ENCODE measurements at regions not wholly inside any gene's neighbourhood (a gene's known extent, or its start where the extent isn't known, plus 50 kb on each side); places are given as distances from the start of the nearest gene placed in this dataset.

DNA sequence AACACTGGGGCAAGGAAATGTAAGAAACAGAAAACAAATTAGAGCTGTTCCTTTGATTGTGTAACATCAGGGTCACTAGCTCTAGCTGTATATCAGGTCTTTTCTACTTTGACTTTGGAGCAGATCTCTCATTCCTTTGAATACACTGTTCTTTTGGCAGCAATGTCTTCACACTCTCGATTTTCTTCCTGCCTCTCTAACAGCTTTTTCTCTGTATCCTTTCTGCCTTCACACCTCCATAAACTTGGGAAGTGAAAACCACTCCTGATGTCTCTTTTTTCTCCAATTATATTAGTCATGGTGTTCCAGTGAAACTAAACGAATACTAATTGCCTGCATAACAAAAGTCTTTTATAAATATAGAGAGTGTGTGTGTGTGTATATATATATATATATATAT is 1458.0 kb downstream of the NCAM2 start:
- Mint-ChIP-seq H3K27me3 (ENCODE audit: low read depth, poor library complexity) (peaks cover 3% of the 10 kb centered on the region), H3K9me3 (no peaks in the 10 kb centered on the region), H3K36me3 (ENCODE audit: low read depth) (no peaks in the 10 kb centered on the region), H3K27ac (no peak overlapping the region), H3K4me1 (no peaks in the 10 kb centered on the region), H3K4me3 (no peak overlapping the region)
- no peak for TF ChIP-seq CTCF (IDR thresholded peaks at IDR 0.05)
- DNase-seq, result no peak

GRCh38 chr21:22468893-22469292 is 1470.7 kb downstream of the NCAM2 start:
- H3K9me3 Mint-ChIP-seq, result peaks cover 4% of the 10 kb centered on the region
- TF ChIP-seq CTCF (IDR thresholded peaks at IDR 0.05), result no peak
- DNase-seq, result no peak
- no peaks in the 10 kb centered on the region for H3K36me3 Mint-ChIP-seq (ENCODE audit: low read depth)
- no peak overlapping the region for H3K27ac Mint-ChIP-seq
- H3K27me3 Mint-ChIP-seq (ENCODE audit: low read depth, poor library complexity), result peaks cover 3% of the 10 kb centered on the region
- no peak overlapping the region for H3K4me3 Mint-ChIP-seq
- H3K4me1 Mint-ChIP-seq, result no peaks in the 10 kb centered on the region

DNA sequence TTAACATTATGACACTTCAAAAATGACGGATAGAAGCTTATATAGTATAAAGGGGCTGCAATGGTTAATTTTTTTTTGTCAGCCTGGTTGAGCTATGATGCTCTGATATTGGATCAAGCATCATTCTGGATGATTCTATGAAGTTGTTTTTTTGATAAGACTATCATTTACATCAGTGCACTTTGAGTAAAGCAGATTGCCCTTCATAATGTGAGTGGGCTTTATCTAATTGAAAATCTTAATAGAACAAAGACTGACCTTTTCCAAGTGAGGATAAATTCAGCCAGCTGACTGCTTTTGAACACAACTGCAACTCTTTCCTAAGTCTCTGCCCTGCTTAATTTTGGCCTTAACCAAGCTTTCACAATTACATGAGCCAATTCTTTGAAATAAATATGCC is 1476.2 kb downstream of the NCAM2 start:
- no peak for TF ChIP-seq CTCF (IDR thresholded peaks at IDR 0.05)
- Mint-ChIP-seq H3K4me1 (no peaks in the 10 kb centered on the region), H3K27ac (no peak overlapping the region), H3K4me3 (no peak overlapping the region), H3K9me3 (peaks cover 14% of the 10 kb centered on the region), H3K27me3 (ENCODE audit: low read depth, poor library complexity) (peaks cover 6% of the 10 kb centered on the region), H3K36me3 (ENCODE audit: low read depth) (no peaks in the 10 kb centered on the region)
- DNase-seq, result no peak

DNA sequence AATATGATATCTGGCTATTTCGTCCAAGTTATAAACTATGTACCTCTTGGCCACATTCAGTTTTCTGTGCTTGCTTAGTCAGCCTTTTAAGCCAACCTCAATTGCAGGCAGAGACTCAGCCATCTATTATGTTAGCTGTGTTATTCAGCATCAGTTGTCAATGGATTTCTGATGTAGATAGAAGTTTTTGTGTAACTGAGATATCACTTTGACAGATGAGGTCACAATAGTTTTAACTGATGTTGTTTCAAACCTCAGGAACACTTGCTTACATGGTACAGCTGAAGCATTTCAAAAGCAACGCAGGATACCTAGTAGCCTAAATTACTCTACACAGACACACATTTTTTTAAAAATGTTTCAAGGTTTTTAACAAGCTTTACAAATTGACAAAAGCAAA is 1478.0 kb downstream of the NCAM2 start:
- H3K27ac Mint-ChIP-seq, result no peak overlapping the region
- no peaks in the 10 kb centered on the region for H3K36me3 Mint-ChIP-seq (ENCODE audit: low read depth)
- peaks cover 21% of the 10 kb centered on the region for H3K9me3 Mint-ChIP-seq

DNA sequence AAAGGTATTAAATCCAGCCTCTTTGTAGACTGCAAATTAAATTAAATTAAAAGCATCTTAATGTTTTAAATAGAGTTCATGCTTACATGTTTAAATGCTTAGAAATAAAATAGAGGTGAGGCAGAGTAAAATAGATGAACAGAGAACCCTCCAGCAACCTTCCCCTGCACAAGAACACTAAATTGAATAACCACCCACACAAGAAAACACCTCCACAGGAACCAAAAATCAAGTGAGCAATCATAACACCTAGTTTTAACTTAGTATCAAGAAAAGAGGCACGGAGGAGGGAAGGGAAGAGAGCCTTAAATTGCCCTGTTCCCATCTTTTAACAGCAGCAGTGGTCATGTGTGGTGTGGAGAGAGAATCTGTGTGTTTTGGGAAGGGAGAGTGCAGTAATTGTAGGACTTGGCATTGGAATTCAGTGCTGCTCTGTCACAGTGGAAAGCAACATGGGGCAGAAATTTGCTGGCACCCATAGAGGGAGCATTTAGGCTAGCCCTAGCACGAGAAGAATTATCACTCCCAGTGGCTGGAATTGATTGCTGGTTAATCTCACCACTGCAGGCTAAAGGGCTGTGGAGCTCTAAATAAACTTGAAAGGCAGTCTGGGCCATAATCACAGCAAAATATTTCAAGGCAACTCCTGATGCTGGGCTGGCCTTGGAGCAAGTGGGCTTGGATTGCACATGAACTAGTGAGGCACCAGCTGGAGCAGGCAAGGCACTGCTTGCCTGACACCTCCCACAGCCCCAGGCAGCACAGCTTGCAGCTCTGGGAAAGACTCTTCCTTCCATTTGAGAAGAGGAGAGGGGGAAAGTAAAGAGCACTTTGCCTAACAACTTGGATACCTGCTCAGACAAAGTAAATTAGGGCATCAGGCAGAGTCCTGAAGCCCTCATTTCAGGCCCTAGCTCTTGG is 1478.8 kb downstream of the NCAM2 start:
- TF ChIP-seq CTCF (IDR thresholded peaks at IDR 0.05), result no peak
- no peak for DNase-seq
- peaks cover 21% of the 10 kb centered on the region for H3K9me3 Mint-ChIP-seq
- H3K27ac Mint-ChIP-seq, result no peak overlapping the region
- no peaks in the 10 kb centered on the region for H3K4me1 Mint-ChIP-seq
- H3K4me3 Mint-ChIP-seq, result no peak overlapping the region
- no peaks in the 10 kb centered on the region for H3K36me3 Mint-ChIP-seq (ENCODE audit: low read depth)
- peaks cover 9% of the 10 kb centered on the region for H3K27me3 Mint-ChIP-seq (ENCODE audit: low read depth, poor library complexity)

More for the DNA sequence above, 1478.0 kb downstream of the NCAM2 start:
- Mint-ChIP-seq H3K27me3 (ENCODE audit: low read depth, poor library complexity) (peaks cover 7% of the 10 kb centered on the region), H3K4me1 (no peaks in the 10 kb centered on the region), H3K4me3 (no peak overlapping the region)
- no peak for TF ChIP-seq CTCF (IDR thresholded peaks at IDR 0.05)
- no peak for DNase-seq

GRCh38 chr21:22490049-22490448 is 1491.8 kb downstream of the NCAM2 start:
- Mint-ChIP-seq H3K4me3 (no peak overlapping the region), H3K36me3 (ENCODE audit: low read depth) (no peaks in the 10 kb centered on the region), H3K9me3 (peaks cover 10% of the 10 kb centered on the region), H3K27me3 (ENCODE audit: low read depth, poor library complexity) (peaks cover 4% of the 10 kb centered on the region), H3K4me1 (no peaks in the 10 kb centered on the region), H3K27ac (no peak overlapping the region)
- no peak for TF ChIP-seq CTCF (IDR thresholded peaks at IDR 0.05)
- DNase-seq, result no peak

Measured in nephron progenitor cell (in vitro differentiated cells).